Karpas-422 (cell line): ENCODE measurements at regions not wholly inside any gene's neighbourhood (a gene's known extent, or its start where the extent isn't known, plus 50 kb on each side); places are given as distances from the start of the nearest gene placed in this dataset.

Source experiments
- DNase-seq: peaks from one replicate; pipeline ENCODE4 v3.0.0-alpha.2; 2015
- H2AFZ ChIP-seq: fragments of 200-600 bp; sonication (generic); 2 replicates; pipeline ENCODE4 v1.6.1; 2014; ENCODE audit warnings: antibody characterized with exemption, low read length, mixed read lengths
- H3K27ac ChIP-seq: fragments of 200-600 bp; sonication (generic); 2 replicates; pipeline ENCODE4 v1.5.1; 2014; ENCODE audit warnings: mild to moderate bottlenecking, low read length, moderate library complexity
- H3K27me3 ChIP-seq: fragments of 200-600 bp; sonication (generic); 2 replicates; pipeline ENCODE4 v1.6.1; 2014; ENCODE audit warnings: low read length, mixed read lengths
- H3K36me3 ChIP-seq: fragments of 200-600 bp; sonication (generic); 2 replicates; pipeline ENCODE4 v1.6.1; 2014; ENCODE audit warnings: low read length, mixed read lengths; ENCODE audit not compliant: insufficient read depth
- H3K4me1 ChIP-seq: fragments of 200-600 bp; sonication (generic); 2 replicates; pipeline ENCODE4 v1.6.1; 2014; ENCODE audit warnings: mild to moderate bottlenecking, low read length, mixed read lengths
- H3K4me2 ChIP-seq: fragments of 200-600 bp; sonication (generic); 2 replicates; pipeline ENCODE4 v1.6.1; 2014; ENCODE audit warnings: low read length, low read depth, mild to moderate bottlenecking; ENCODE audit not compliant: poor library complexity, severe bottlenecking
- H3K4me3 ChIP-seq: fragments of 200-600 bp; sonication (generic); 2 replicates; pipeline ENCODE4 v1.5.1; 2014; ENCODE audit warnings: mild to moderate bottlenecking, antibody characterized with exemption, low read length, mixed read lengths
- H3K79me2 ChIP-seq: fragments of 200-600 bp; sonication (generic); 2 replicates; pipeline ENCODE4 v1.6.1; 2014; ENCODE audit warnings: mild to moderate bottlenecking, low read length, mixed read lengths
- H3K9ac ChIP-seq: fragments of 200-600 bp; sonication (generic); 2 replicates; pipeline ENCODE4 v1.6.0; 2014; ENCODE audit warnings: low read length
- H3K9me2 ChIP-seq: fragments of 200-600 bp; sonication (generic), shearing (Covaris generic); replicated peaks from 2 replicates; pipeline ENCODE4 v1.6.0; 2014; ENCODE audit warnings: mild to moderate bottlenecking, low read length, moderate library complexity; ENCODE audit not compliant: insufficient read depth
- H3K9me3 ChIP-seq: fragments of 300-700, 200-600 bp; sonication (generic); 2 replicates; pipeline ENCODE4 v1.6.1; 2014; ENCODE audit warnings: low read length, mixed read lengths
- H4K20me1 ChIP-seq: fragments of 200-600 bp; sonication (generic); 2 replicates; pipeline ENCODE4 v1.6.1; 2014; ENCODE audit warnings: mild to moderate bottlenecking, antibody characterized with exemption, low read length, low read depth; ENCODE audit not compliant: insufficient read depth

GRCh38 chr3:42037318-42037945, 53.7 kb upstream of the TRAK1 start:
- Histone ChIP-seq H3K9me2 (no peaks in the 10 kb centered on the region), H3K9me3 (no peaks in the 10 kb centered on the region), H3K27ac (no peak overlapping the region), H3K36me3 (peaks cover 9% of the 10 kb centered on the region; the same call in 1 of the 2 replicates), H3K4me1 (peaks cover 46% of the 10 kb centered on the region), H3K27me3 (no peaks in the 10 kb centered on the region), H3K9ac (no peak overlapping the region), H4K20me1 (peaks cover 21% of the 10 kb centered on the region), H3K4me2 (no peak overlapping the region), H3K79me2 (peaks cover 98% of the 10 kb centered on the region), H2AFZ (no peak overlapping the region), H3K4me3 (no peak overlapping the region)
- no peak for DNase-seq

- no peak for DNase-seq
- Histone ChIP-seq H3K4me1 (peaks cover 47% of the 10 kb centered on the region), H3K4me3 (no peak overlapping the region), H3K27ac (no peak overlapping the region), H3K9me3 (no peaks in the 10 kb centered on the region), H3K9me2 (no peaks in the 10 kb centered on the region), H3K27me3 (no peaks in the 10 kb centered on the region), H3K36me3 (peaks cover 9% of the 10 kb centered on the region; the same call in 1 of the 2 replicates), H4K20me1 (peaks cover 21% of the 10 kb centered on the region), H3K4me2 (no peak overlapping the region), H3K9ac (no peak overlapping the region), H3K79me2 (peaks cover 99% of the 10 kb centered on the region), H2AFZ (no peak overlapping the region)
Measured at GRCh38 chr3:42036483-42036823, 54.7 kb upstream of the TRAK1 start.

- H4K20me1 ChIP-seq: peaks cover 21% of the 10 kb centered on the region
- H3K9me3 ChIP-seq: no peaks in the 10 kb centered on the region
- no peak overlapping the region for H2AFZ ChIP-seq
- no peak overlapping the region for H3K4me2 ChIP-seq
- peaks cover 99% of the 10 kb centered on the region for H3K79me2 ChIP-seq
- H3K4me1 ChIP-seq: peaks cover 49% of the 10 kb centered on the region
- peaks cover 9% of the 10 kb centered on the region; the same call in 1 of the 2 replicates for H3K36me3 ChIP-seq
- H3K27me3 ChIP-seq: no peaks in the 10 kb centered on the region
- H3K27ac ChIP-seq: no peak overlapping the region
- no peak overlapping the region for H3K9ac ChIP-seq
- DNase-seq: no peak
- no peak overlapping the region for H3K4me3 ChIP-seq
- H3K9me2 ChIP-seq: no peaks in the 10 kb centered on the region
Measured at GRCh38 chr3:42035816-42036482, 55.2 kb upstream of the TRAK1 start.

GRCh38 chr3:42035007-42035406, 56.1 kb upstream of the TRAK1 start:
- Histone ChIP-seq H3K9me2 (no peaks in the 10 kb centered on the region), H2AFZ (no peak overlapping the region), H3K79me2 (peaks cover 95% of the 10 kb centered on the region), H3K9me3 (no peaks in the 10 kb centered on the region), H3K4me1 (peaks cover 43% of the 10 kb centered on the region), H3K9ac (no peak overlapping the region), H3K27me3 (no peaks in the 10 kb centered on the region), H4K20me1 (peaks cover 21% of the 10 kb centered on the region), H3K27ac (no peak overlapping the region), H3K36me3 (peaks cover 9% of the 10 kb centered on the region; the same call in 1 of the 2 replicates), H3K4me2 (no peak overlapping the region), H3K4me3 (no peak overlapping the region)
- DNase-seq: no peak

- H3K36me3 ChIP-seq: peaks cover 9% of the 10 kb centered on the region; the same call in 1 of the 2 replicates
- no peak overlapping the region for H3K27ac ChIP-seq
- H4K20me1 ChIP-seq: peaks cover 21% of the 10 kb centered on the region
- no peak for DNase-seq
- H3K4me2 ChIP-seq: no peak overlapping the region
- H2AFZ ChIP-seq: no peak overlapping the region
- H3K79me2 ChIP-seq: peaks cover 95% of the 10 kb centered on the region
- no peaks in the 10 kb centered on the region for H3K9me2 ChIP-seq
- H3K4me1 ChIP-seq: peaks cover 35% of the 10 kb centered on the region
- no peaks in the 10 kb centered on the region for H3K9me3 ChIP-seq
- no peaks in the 10 kb centered on the region for H3K27me3 ChIP-seq
- H3K4me3 ChIP-seq: no peak overlapping the region
- no peak overlapping the region for H3K9ac ChIP-seq
Measured at GRCh38 chr3:42033741-42034140, 57.4 kb upstream of the TRAK1 start.

- no peaks in the 10 kb centered on the region for H3K9me3 ChIP-seq
- H3K4me2 ChIP-seq: no peak overlapping the region
- no peak overlapping the region for H2AFZ ChIP-seq
- peaks cover 30% of the 10 kb centered on the region for H3K4me1 ChIP-seq
- no peaks in the 10 kb centered on the region for H3K27me3 ChIP-seq
- no peak overlapping the region for H3K4me3 ChIP-seq
- H3K9ac ChIP-seq: no peak overlapping the region
- peaks cover 25% of the 10 kb centered on the region for H4K20me1 ChIP-seq
- H3K79me2 ChIP-seq: peaks cover 96% of the 10 kb centered on the region
- no peaks in the 10 kb centered on the region for H3K9me2 ChIP-seq
- H3K27ac ChIP-seq: no peak overlapping the region
- no peak for DNase-seq
- peaks cover 4% of the 10 kb centered on the region; the same call in 1 of the 2 replicates for H3K36me3 ChIP-seq
Measured at GRCh38 chr3:42032693-42033349, 58.3 kb upstream of the TRAK1 start.

- H3K79me2 ChIP-seq: peaks cover 96% of the 10 kb centered on the region
- H3K9ac ChIP-seq: no peak overlapping the region
- H3K36me3 ChIP-seq: no peaks in the 10 kb centered on the region; the same call in 1 of the 2 replicates
- no peak overlapping the region for H3K27ac ChIP-seq
- H4K20me1 ChIP-seq: peaks cover 17% of the 10 kb centered on the region; the same call in 1 of the 2 replicates
- H3K9me2 ChIP-seq: no peaks in the 10 kb centered on the region
- H3K4me1 ChIP-seq: peaks cover 23% of the 10 kb centered on the region
- DNase-seq: no peak
- no peak overlapping the region for H2AFZ ChIP-seq
- no peaks in the 10 kb centered on the region for H3K27me3 ChIP-seq
- no peak overlapping the region for H3K4me2 ChIP-seq
- H3K9me3 ChIP-seq: no peaks in the 10 kb centered on the region
- H3K4me3 ChIP-seq: no peak overlapping the region
Measured at GRCh38 chr3:42031808-42032480, 59.2 kb upstream of the TRAK1 start.

GRCh38 chr3:42028474-42028873, 62.7 kb upstream of the TRAK1 start:
- Histone ChIP-seq H3K9ac (no peak overlapping the region), H2AFZ (no peak overlapping the region), H3K9me3 (no peaks in the 10 kb centered on the region), H3K36me3 (no peaks in the 10 kb centered on the region), H3K27ac (no peak overlapping the region), H3K9me2 (no peaks in the 10 kb centered on the region), H4K20me1 (peaks cover 21% of the 10 kb centered on the region; the same call in 1 of the 2 replicates), H3K79me2 (peaks cover 96% of the 10 kb centered on the region), H3K4me1 (peaks cover 41% of the 10 kb centered on the region), H3K27me3 (no peaks in the 10 kb centered on the region), H3K4me2 (no peak overlapping the region), H3K4me3 (no peak overlapping the region)
- DNase-seq: no peak
